ENCODE measurements at regions not wholly inside any gene's neighbourhood (a gene's known extent, or its start where the extent isn't known, plus 50 kb on each side); places are given as distances from the start of the nearest gene placed in this dataset.

- no peak for TF ChIP-seq POLR2A (IDR thresholded peaks at IDR 0.05)
- no peak for TF ChIP-seq CTCF (IDR thresholded peaks at IDR 0.05 in 4 of 5, conservative IDR thresholded peaks at IDR 0.05 in 1 of 5)
Observed at GRCh38 chr3:188071636-188072035, 82.3 kb upstream of the LPP start.

Data from gastrocnemius medialis (tissue), 4 donors.